ENCODE measurements at regions not wholly inside any gene's neighbourhood (a gene's known extent, or its start where the extent isn't known, plus 50 kb on each side); places are given as distances from the start of the nearest gene placed in this dataset.

- TF ChIP-seq CTCF (IDR thresholded peaks at IDR 0.05) = no peak
- Histone ChIP-seq H2AFZ (no peak overlapping the region), H3K27ac (no peak overlapping the region), H3K4me1 (no peaks in the 10 kb centered on the region), H3K79me2 (no peaks in the 10 kb centered on the region), H3K27me3 (ENCODE audit: control insufficient read depth, insufficient read depth, low read length) (no peaks in the 10 kb centered on the region), H3K4me2 (ENCODE audit: low read length) (no peak overlapping the region), H3K4me3 (ENCODE audit: low read depth, low read length) (no peak overlapping the region), H3K9ac (no peak overlapping the region), H3K9me3 (ENCODE audit: control insufficient read depth, low read length) (no peaks in the 10 kb centered on the region), H3K36me3 (ENCODE audit: control insufficient read depth, insufficient read depth, low read length) (no peaks in the 10 kb centered on the region)
These were observed 161.0 kb upstream of the GBE1 start for GRCh38 chr3:81922404-81922803.

DNA sequence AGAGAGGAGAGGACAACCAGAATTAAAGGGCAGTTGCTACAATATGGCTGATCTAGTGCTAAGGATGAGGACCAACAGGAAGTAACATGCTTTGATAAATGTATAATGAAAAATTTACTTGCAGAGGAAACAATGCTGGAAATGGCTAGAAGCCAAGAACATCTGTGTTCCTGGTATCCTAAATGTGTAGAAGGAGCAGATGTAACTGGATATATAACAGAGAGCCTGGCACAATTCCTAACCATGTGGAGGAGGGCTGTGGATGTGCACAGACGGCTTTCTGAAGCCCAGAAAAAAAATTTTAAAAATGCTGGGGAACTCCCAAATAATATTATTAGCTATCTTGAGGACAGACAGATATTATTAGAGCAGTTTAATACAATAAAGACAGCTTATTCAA lies 159.4 kb upstream of the GBE1 start:
- Histone ChIP-seq H2AFZ (no peak overlapping the region), H3K27ac (no peak overlapping the region), H3K27me3 (ENCODE audit: control insufficient read depth, insufficient read depth, low read length) (no peaks in the 10 kb centered on the region), H3K4me2 (ENCODE audit: low read length) (no peak overlapping the region), H3K36me3 (ENCODE audit: control insufficient read depth, insufficient read depth, low read length) (no peaks in the 10 kb centered on the region), H3K9ac (no peak overlapping the region), H3K9me3 (ENCODE audit: control insufficient read depth, low read length) (no peaks in the 10 kb centered on the region), H3K4me1 (no peaks in the 10 kb centered on the region), H3K4me3 (ENCODE audit: low read depth, low read length) (no peak overlapping the region), H3K79me2 (no peaks in the 10 kb centered on the region)
- no peak for TF ChIP-seq CTCF (IDR thresholded peaks at IDR 0.05)

GRCh38 chr3:81916890-81917289 lies 155.4 kb upstream of the GBE1 start:
- H2AFZ ChIP-seq = no peak overlapping the region
- H3K79me2 ChIP-seq = no peaks in the 10 kb centered on the region
- no peaks in the 10 kb centered on the region for H3K36me3 ChIP-seq (ENCODE audit: control insufficient read depth, insufficient read depth, low read length)
- H3K27me3 ChIP-seq (ENCODE audit: control insufficient read depth, insufficient read depth, low read length) = no peaks in the 10 kb centered on the region
- H3K4me2 ChIP-seq (ENCODE audit: low read length) = no peak overlapping the region
- no peaks in the 10 kb centered on the region for H3K9me3 ChIP-seq (ENCODE audit: control insufficient read depth, low read length)
- TF ChIP-seq CTCF (IDR thresholded peaks at IDR 0.05) = no peak
- H3K4me1 ChIP-seq = no peaks in the 10 kb centered on the region
- no peak overlapping the region for H3K4me3 ChIP-seq (ENCODE audit: low read depth, low read length)
- H3K9ac ChIP-seq = no peak overlapping the region
- H3K27ac ChIP-seq = no peak overlapping the region

GRCh38 chr3:81913886-81914663 lies 152.6 kb upstream of the GBE1 start:
- TF ChIP-seq CTCF (IDR thresholded peaks at IDR 0.05) = no peak
- no peak overlapping the region for H3K4me3 ChIP-seq (ENCODE audit: low read depth, low read length)
- no peak overlapping the region for H2AFZ ChIP-seq
- no peak overlapping the region for H3K4me2 ChIP-seq (ENCODE audit: low read length)
- H3K36me3 ChIP-seq (ENCODE audit: control insufficient read depth, insufficient read depth, low read length) = no peaks in the 10 kb centered on the region
- H3K9me3 ChIP-seq (ENCODE audit: control insufficient read depth, low read length) = peaks cover 2% of the 10 kb centered on the region
- no peaks in the 10 kb centered on the region for H3K79me2 ChIP-seq
- no peak overlapping the region for H3K27ac ChIP-seq
- no peak overlapping the region for H3K9ac ChIP-seq
- H3K4me1 ChIP-seq = no peaks in the 10 kb centered on the region
- H3K27me3 ChIP-seq (ENCODE audit: control insufficient read depth, insufficient read depth, low read length) = no peaks in the 10 kb centered on the region

GRCh38 chr3:81911221-81911620 lies 149.8 kb upstream of the GBE1 start:
- H3K79me2 ChIP-seq = no peaks in the 10 kb centered on the region
- no peak overlapping the region for H3K9ac ChIP-seq
- no peak overlapping the region for H2AFZ ChIP-seq
- H3K27me3 ChIP-seq (ENCODE audit: control insufficient read depth, insufficient read depth, low read length) = no peaks in the 10 kb centered on the region
- H3K27ac ChIP-seq = no peak overlapping the region
- no peak for TF ChIP-seq CTCF (IDR thresholded peaks at IDR 0.05)
- H3K4me1 ChIP-seq = no peaks in the 10 kb centered on the region
- H3K9me3 ChIP-seq (ENCODE audit: control insufficient read depth, low read length) = peaks cover 2% of the 10 kb centered on the region
- H3K4me3 ChIP-seq (ENCODE audit: low read depth, low read length) = no peak overlapping the region
- no peak overlapping the region for H3K4me2 ChIP-seq (ENCODE audit: low read length)
- H3K36me3 ChIP-seq (ENCODE audit: control insufficient read depth, insufficient read depth, low read length) = no peaks in the 10 kb centered on the region
